ENCODE measurements at regions not wholly inside any gene's neighbourhood (a gene's known extent, or its start where the extent isn't known, plus 50 kb on each side); places are given as distances from the start of the nearest gene placed in this dataset.
"Not testable (repeated sequence)": the region's sequence is repeated elsewhere in the genome, so short reads cannot be mapped to it uniquely, and the experiment has no call there.

DNA sequence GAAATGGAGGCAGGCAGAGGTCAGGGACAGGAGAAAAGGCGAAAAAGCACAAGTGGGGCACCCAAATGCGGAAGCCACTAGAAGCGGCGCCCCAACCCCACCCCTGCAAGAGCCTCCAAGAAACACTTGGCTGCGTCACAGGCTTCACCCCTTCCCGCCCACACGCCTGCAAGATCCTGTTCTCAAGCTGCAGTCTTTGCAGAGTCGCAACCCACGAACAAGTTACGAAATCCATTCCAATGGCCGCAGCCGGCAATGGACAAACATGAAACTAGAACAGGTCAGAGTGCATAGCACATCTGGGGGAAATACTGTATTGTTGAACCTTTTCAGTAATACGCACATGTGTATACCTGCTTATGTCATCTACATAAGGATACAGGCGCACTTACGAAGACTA lies 103.6 kb downstream of the PSMG1 start:
- DNase-seq: no peak

GRCh38 chr21:39078322-39079065 lies 104.8 kb downstream of the PSMG1 start:
- DNase-seq: no peak

DNA sequence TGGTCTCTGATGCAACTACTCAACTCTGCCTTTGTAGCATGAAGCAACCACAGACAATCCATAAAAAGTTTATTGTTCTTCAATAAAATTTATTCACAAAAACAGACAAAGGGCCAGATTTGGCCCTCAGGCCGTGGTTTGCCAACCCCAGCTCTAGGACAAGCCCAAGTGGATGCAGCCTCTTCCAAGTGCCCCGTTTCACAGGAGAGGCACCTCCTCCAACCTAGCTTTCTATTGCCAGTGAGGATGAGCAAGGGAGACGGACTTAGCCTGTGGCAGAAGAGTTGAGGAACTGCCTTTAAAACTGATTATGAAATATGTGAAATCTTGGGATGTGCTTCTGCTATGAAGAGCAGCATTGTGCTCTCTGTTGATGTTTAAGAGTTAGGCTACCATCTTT lies 105.4 kb downstream of the PSMG1 start:
- no peak for DNase-seq

DNA sequence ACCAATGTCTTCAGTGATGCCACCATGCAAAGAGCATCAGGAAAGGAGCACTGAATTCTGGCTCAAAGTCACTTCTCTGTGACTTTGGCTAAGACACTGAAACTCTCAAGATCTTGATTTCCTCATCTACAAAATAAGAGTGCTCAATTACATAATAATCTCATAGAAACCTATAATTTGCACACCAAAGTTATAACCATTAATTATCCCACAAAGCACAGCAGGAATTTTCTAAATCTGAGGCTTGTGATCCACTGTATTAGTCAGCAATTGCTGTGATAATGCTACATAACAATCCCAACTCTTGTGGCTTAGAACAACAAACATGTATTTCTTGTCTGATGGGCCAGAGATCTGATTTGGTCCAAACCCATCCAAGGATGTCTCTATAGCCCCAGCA lies 108.7 kb downstream of the PSMG1 start:
- no peak for DNase-seq

- no peak for DNase-seq
These were observed 109.5 kb downstream of the PSMG1 start for GRCh38 chr21:39073717-39074116.

DNA sequence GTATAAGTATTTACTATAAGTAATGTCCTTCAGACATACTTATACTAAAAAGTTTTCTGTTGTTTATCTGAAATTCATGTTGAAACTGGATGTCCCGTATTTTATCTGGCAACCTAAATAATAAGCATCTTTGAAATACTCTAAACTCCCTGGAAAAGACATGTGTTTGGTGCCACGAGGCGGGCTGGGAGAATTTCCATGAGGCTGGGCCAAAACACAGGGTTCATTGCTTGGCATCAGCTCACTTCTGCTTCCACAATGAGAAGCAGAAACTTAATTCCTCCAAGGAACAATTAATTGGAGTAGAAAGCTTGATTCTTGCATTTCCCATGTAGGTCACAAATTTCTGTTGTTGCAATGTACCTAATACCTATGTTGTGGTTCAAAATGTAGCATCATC lies 110.2 kb downstream of the PSMG1 start:
- no peak for DNase-seq

DNA sequence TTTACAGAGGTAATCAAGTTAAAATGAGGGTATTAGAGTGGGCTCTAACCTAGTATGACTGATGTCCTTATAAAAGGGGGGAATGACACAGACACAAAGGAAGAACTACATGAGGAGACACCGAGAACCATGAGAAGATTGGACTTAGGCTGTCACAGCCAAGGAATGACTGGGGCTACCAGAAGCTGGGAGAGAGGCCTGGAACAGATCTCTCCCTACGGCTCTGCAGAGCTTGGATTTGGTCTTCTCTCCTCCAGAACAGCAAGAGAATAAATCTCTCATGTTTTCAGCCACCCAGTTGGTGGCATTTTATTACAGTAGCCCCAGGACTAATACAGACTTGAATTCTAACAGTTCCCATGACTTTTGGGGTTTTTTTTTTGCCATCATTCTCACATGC lies 110.8 kb downstream of the PSMG1 start:
- no peak for DNase-seq

DNA sequence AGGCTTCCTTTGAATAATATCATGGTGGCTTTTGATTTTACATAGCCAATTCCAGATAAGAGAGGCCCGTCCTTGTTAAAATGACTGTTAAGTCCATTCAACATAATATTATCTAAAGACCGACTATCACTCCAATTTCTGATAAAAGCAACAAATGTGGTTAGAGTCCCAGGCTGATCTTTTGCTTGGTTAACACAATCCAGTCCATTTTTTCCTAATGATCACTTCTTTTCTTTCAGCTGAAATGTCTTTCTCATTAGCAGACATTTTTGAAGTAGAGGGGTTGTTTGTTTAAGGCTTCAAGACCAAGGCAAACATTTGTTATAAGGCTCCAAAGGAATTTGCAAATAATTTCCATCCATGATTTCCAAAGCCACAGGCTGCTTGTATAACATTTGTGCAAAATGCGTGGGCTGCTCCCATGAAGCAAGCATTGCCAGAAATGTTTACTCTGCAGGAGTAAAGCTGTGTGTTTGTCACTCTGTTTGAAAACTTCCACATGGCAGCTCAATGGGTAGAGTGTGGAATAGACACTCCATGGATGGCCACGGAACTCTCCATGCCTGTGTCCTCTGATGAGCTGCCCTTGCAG lies 111.5 kb downstream of the PSMG1 start:
- DNase-seq: no peak

DNA sequence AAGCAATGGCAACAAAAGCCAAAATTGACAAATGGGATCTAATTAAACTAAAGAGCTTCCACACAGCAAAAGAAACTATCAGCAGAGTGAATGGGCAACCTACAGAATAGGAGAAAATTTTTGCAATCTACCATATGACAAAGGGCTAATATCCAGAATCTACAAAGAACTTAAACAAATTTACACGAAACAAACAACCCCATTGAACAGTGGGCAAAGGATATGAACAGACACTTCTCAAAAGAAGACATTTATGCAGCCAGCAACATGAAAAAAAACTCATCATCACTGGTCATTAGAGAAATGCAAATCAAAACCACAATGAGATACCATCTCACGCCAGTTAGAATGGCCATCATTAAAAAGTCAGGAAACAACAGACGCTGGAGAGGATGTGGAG lies 113.4 kb downstream of the PSMG1 start:
- not testable (repeated sequence) for DNase-seq

DNA sequence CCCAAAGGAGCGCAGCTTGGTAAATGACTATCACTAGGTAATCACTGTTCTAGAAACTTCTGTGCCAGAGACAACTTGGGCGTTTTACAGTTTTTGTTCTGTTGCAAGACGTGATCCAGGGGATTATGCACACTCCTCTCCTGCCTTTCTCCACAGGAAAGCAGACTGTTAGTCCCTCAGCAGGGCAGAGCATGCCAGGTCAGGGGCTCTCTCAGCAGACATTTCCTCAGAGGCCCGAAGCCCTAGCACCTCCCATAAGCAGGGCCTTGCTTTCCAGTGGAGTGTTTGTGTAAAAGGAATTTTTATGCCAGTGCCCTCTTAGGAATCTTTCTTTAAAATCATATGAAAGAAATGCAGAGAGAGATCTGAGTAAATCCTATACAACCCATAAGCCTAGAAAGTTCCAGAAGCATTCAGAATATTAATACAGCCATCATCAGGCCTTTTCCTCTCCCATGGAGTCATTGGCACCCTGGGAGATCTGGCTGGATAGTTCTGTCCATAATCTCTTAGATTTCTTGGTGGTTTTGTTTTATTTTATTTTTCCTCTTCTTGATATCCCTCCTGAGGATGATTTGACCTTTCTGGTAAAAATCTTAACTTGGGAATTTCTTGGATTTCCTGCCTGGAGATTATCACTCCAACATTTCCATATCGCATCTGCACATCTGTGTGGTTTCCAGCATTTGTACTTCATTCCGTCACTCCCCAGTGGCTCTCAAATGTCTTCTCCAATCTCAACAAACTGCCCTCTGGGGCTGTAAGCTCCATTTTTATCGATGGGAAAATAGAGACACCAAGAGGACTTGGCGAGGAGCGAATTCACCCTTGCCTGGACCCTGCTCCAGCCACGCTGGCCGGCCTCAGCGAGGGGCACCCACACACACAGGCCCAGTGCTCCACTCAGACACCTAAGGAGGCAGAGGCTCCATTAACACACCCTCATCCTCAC lies 116.1 kb downstream of the PSMG1 start:
- no peak for DNase-seq

DNA sequence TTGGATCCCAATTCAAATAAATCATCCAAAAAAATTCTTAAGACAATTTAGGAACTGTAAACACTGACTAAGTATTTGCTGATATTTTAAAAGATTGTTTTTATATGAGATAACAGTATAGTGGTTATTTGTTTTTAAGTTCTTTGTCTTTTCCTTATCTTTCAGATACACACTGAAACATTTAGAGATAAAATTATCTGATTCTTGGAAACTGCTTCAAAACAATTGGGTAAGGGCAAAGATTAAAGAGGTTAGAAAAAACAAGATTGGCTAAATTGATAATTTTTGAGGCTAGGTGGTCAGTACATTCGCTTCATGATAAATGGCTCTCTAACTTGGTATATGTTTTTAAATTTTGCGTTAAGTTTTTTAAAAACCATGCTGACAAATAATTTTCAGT lies 117.3 kb downstream of the PSMG1 start:
- peak; percentile 34 for DNase-seq

- DNase-seq: no peak
These were observed 118.8 kb downstream of the PSMG1 start for GRCh38 chr21:39064325-39065012.

DNA sequence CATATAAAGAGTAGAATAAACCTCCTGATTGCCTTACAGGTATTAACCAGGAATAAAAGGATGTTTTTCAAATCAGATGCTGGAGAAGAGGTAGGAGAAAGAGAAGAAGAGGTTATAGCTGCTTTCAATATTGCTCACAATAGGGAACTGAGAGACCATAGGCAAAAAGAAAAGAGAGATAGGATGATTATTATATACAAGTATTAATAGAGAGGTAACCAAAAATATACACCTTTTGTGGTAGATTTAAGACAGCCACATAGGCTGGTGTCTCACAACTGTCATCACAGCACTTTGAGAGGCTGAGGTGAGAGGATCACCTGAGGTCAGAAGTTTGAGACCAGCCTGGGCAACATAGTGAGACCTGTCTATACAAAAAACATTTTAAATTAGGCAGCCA lies 119.7 kb downstream of the PSMG1 start:
- DNase-seq: no peak

DNA sequence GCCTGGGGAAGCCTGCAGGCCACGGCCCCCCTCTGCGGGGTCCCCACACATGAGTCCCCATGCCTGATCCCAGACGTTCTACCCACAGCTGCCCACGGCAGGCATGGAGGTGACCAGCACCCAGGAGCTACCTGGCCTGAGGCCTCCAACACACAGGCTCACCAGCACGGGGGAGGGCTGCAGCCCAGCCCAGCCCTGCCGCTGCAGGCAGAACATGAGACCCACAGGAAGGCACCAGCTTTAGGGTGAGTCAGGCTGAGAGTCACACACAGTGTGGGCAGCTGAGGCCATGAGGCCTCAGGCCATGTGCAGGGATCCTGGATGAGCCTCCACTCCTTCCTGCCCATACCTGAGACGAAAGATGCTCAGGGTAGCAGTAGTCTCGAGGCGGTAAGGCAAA lies 121.1 kb downstream of the PSMG1 start:
- DNase-seq: no peak

GRCh38 chr21:39061766-39062165 lies 121.5 kb downstream of the PSMG1 start:
- no peak for DNase-seq

- no peak for DNase-seq
These were observed 122.7 kb downstream of the PSMG1 start for GRCh38 chr21:39060485-39061083.

GRCh38 chr21:39057121-39057520 lies 126.1 kb downstream of the PSMG1 start:
- no peak for DNase-seq

DNA sequence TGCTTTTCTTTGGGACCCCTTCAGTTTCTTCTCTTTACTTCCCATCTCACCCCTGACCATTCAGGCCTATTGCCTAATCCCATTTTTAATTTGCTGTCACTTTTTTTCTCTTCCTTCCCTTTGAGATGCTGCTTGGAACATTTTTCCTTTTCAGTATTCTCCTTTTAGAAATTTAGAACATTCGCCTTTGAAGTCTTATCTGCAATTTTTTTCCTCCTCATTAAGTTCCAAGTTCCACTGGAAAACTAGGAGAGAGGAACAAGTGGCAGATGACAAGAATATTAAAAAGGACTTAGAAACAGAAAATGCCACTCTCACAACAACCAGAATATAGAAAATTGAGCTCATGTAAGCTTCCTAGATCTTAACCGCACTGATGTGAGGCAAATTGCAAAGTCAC lies 126.6 kb downstream of the PSMG1 start:
- DNase-seq: no peak

DNA sequence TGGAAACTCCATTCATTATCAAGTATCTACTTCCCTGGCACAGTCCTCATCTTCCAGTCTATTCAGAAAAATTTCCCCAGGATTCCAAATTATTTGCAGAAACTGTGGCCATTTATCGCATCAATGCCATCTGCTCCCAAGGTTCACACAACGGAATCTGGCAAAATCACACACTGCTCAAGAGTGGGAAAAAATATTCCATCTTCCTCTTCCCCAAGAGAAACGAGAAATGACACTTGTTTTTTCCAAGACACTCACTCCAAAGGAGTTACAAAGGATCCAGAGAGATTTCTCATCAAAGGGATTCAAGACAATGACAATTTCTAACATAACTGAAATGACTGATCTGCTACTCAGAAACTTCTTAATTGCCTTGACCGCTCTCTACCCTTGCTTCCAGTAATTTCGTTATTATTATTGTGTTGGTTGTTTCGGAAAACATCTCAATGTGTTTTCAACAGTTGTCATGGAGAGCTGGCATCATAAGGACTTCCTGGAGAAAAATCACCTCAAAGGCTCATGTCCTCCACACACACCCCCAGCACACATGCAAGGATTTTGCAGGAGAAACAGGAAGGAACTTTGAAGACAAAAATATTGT lies 128.0 kb downstream of the PSMG1 start:
- DNase-seq: no peak

DNA sequence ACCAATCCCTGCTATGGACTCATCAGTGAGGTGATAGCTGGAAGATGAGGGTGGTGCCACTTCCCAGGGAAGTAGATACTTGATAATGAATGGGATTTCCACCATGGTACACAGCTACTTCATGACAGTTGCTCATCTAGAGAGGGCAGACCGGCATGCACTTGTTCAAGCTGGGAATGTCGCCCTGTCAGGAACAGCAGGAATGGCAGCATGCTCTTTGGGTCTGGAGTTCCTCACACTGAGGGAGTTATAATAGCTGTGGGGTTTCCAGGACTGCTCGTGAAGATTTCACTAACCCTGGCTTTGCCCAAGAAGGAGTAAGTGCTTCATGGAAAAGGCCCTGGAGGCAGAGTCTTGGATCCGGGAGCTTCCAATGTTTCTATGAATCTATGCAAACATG lies 129.2 kb downstream of the PSMG1 start:
- DNase-seq: no peak

GRCh38 chr21:39053126-39053525 lies 130.1 kb downstream of the PSMG1 start:
- no peak for DNase-seq

GRCh38 chr21:39052718-39053117 lies 130.5 kb downstream of the PSMG1 start:
- DNase-seq: no peak

All from OCI-M1 (cell line).